ENCODE measurements at regions not wholly inside any gene's neighbourhood (a gene's known extent, or its start where the extent isn't known, plus 50 kb on each side); places are given as distances from the start of the nearest gene placed in this dataset.

GRCh38 chr4:111454961-111455360 is 690.3 kb upstream of the FAM241A start:
- Histone ChIP-seq H3K27ac (no peak overlapping the region), H3K4me3 (no peak overlapping the region), H3K36me3 (no peaks in the 10 kb centered on the region), H3K4me1 (no peaks in the 10 kb centered on the region), H3K9me3 (peaks cover 0 to 5% (median 0%) of the 10 kb centered on the region in 11 donors), H3K27me3 (no peaks in the 10 kb centered on the region)
- intact Hi-C loops (cut with DNase I): no loop called here
- 52 to 59% methylated on average over 4 of the region's 4 CpGs for WGBS, 2 donors
- ATAC-seq: no peak
- no peak for DNase-seq
- no peak for TF ChIP-seq CTCF (IDR thresholded peaks at IDR 0.05)

DNA sequence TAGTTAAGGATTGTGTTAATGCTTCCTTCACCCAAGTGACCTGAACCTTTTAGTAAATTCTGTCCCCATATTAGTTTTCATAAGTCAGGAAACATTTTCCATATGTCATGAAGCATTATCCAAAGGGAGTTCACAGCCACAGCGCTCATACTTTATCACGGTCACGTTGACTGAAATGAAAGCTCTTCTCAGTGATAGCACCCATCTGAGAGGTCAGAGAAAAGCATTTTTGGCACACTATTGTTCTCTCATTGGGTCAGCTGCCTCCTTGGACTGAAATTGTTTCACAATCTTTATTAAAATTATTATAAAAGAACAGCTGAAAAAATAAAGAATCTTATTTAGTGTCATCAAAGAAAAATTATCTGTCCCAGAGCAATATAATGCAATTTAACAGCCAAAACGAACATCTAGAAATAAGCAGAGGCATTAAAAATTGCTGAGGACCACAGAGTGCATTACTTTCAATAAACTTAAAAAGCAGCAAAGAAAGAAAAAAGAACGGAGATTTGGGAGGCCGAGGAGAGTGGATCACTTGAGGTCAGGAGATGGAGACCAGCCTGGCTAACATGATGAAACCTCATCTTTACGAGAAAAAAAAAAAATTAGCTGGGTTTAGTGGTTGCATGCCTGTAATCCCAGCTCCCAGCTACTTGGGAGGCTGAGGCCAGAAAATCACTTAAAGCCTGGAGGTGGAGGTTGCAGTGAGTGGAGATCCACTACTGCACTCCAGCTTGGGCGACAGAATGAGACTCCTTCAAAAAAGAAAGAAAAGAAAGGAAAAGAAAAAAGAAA is 680.8 kb upstream of the FAM241A start:
- 50 to 56% methylated on average over 8 of the region's 8 CpGs for WGBS, 2 donors
- no peaks in the 10 kb centered on the region for H3K27me3 ChIP-seq
- no peak for TF ChIP-seq CTCF (IDR thresholded peaks at IDR 0.05)
- no peak overlapping the region for H3K4me3 ChIP-seq
- no peaks in the 10 kb centered on the region for H3K36me3 ChIP-seq
- no peak for ATAC-seq
- H3K9me3 ChIP-seq: peaks cover 0 to 19% (median 6%) of the 10 kb centered on the region in 11 donors
- intact Hi-C loops (cut with DNase I): no loop called here
- no peak for DNase-seq
- no peak overlapping the region for H3K27ac ChIP-seq
- no peaks in the 10 kb centered on the region for H3K4me1 ChIP-seq

DNA sequence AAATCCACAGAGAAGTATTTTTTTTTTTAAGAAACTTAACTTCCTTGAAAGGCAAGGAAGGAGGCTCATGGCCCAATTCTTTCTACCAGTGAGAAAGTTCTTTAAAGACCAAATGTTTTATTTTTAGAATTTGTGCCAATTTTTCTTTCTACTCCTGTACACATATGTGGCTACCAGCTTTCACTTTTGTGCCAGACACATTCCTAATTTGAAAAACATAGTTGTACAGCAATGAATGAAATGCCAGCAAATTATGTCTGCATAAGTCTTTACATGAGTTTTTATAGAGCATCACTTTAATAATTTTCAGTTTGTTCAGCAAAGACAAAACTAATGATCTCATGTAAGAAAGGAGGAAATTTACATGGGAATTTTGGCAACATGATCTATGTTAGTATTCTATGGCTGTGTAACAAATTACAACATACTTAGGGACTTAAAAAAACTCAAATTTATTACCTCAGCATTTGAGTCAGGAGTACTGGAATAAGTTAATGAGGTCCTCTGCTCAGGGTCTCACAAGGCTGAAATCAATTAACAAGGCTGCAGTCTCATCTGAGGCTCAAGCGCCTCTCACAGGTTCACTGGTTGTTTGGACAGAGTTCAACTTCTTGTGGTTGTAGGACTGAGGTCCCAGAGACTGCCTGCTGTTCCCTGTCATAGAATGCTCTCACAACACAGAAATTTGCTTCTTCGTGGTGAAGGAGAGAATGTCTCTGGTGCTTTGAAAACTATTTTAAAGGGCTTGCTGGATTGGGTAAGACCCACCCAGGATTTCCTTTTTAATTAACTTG is 678.2 kb upstream of the FAM241A start:
- Histone ChIP-seq H3K4me1 (no peaks in the 10 kb centered on the region), H3K27me3 (no peaks in the 10 kb centered on the region), H3K4me3 (no peak overlapping the region), H3K9me3 (peaks cover 0 to 25% (median 6%) of the 10 kb centered on the region in 11 donors), H3K36me3 (no peaks in the 10 kb centered on the region), H3K27ac (no peak overlapping the region)
- DNase-seq (no peak), ATAC-seq (no peak)
- 67 to 75% methylated on average over 2 of the region's 2 CpGs for WGBS, 2 donors
- intact Hi-C loops (cut with DNase I): no loop called here
- no peak for TF ChIP-seq CTCF (IDR thresholded peaks at IDR 0.05)

DNA sequence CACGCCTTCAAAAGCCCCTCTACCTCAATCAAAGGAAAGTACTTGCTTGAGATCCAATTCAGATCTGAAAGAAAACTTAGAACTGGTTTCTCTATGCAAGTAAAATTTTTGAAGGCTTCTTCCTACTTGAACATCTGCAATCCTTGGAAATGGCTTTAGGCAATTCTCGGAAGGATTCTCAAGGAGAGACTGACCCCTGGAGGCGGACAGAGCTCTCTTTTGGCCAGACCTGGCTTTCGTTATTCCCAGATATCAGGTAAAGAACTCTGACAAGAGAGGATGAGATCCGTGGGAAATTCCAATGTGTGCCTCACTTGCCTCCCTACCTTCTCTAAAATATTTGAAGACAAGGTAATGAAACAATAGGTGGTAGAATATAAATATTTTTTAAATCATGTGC is 670.3 kb upstream of the FAM241A start:
- Histone ChIP-seq H3K27ac (no peak overlapping the region), H3K27me3 (no peaks in the 10 kb centered on the region), H3K36me3 (no peaks in the 10 kb centered on the region), H3K4me1 (no peaks in the 10 kb centered on the region), H3K4me3 (no peak overlapping the region), H3K9me3 (peaks cover 0 to 1% (median 0%) of the 10 kb centered on the region in 11 donors)
- intact Hi-C loops (cut with DNase I): loop anchor here in 4 of 10 donors (5.0 to 10.0 kb wide), 2 partner anchors 840 to 843 kb away; no protein-coding TSS in a partner anchor
- DNase-seq (peak in 1 of 2 donors; percentile 13), ATAC-seq (peak in 2 of 8 donors; percentile 55 to 56)
- peak in 8 of 9 donors; percentile 7 to 68 (median 54) for TF ChIP-seq CTCF (IDR thresholded peaks at IDR 0.05)
- WGBS, 2 donors: 13 to 14% methylated on average over 5 of the region's 5 CpGs
